NCI-H524 (cell line): ENCODE measurements at regions not wholly inside any gene's neighbourhood (a gene's known extent, or its start where the extent isn't known, plus 50 kb on each side); places are given as distances from the start of the nearest gene placed in this dataset.

Experiments used
- DNase-seq, 2 experiments: peaks; one replicate each; lab custom pipeline; 2025; lab: John Stamatoyannopoulos, UW

GRCh38 chr5:33153372-33153771 lies 287.4 kb upstream of the TARS1 start:
- DNase-seq: no peak

GRCh38 chr5:33153831-33154230 lies 286.9 kb upstream of the TARS1 start:
- no peak for DNase-seq

GRCh38 chr5:33160871-33161270 lies 279.9 kb upstream of the TARS1 start:
- DNase-seq: no peak

GRCh38 chr5:33161421-33161820 lies 279.3 kb upstream of the TARS1 start:
- DNase-seq: no peak

- no peak for DNase-seq
Measured at GRCh38 chr5:33162057-33162456, 278.7 kb upstream of the TARS1 start.

- no peak for DNase-seq
Measured at GRCh38 chr5:33166522-33166921, 274.2 kb upstream of the TARS1 start.

- no peak for DNase-seq
Measured at GRCh38 chr5:33166948-33167347, 273.8 kb upstream of the TARS1 start.

GRCh38 chr5:33167541-33167940 lies 273.2 kb upstream of the TARS1 start:
- DNase-seq: no peak

- no peak for DNase-seq
Measured at GRCh38 chr5:33170411-33170810, 270.4 kb upstream of the TARS1 start.

- DNase-seq: no peak
Measured at GRCh38 chr5:33174383-33174782, 266.4 kb upstream of the TARS1 start.

- DNase-seq: no peak
Measured at GRCh38 chr5:33179301-33179700, 261.5 kb upstream of the TARS1 start.

GRCh38 chr5:33180900-33181299 lies 259.9 kb upstream of the TARS1 start:
- peak; percentile 3 to 43 for DNase-seq

GRCh38 chr5:33182986-33183385 lies 257.8 kb upstream of the TARS1 start:
- no peak for DNase-seq

GRCh38 chr5:33184367-33184766 lies 256.4 kb upstream of the TARS1 start:
- no peak for DNase-seq

GRCh38 chr5:33188089-33188488 lies 252.7 kb upstream of the TARS1 start:
- DNase-seq: no peak

- DNase-seq: no peak
Measured at GRCh38 chr5:33194914-33195313, 245.9 kb upstream of the TARS1 start.

- DNase-seq: no peak
Measured at GRCh38 chr5:33195431-33196165, 245.2 kb upstream of the TARS1 start.

GRCh38 chr5:33198836-33199235 lies 241.9 kb upstream of the TARS1 start:
- no peak for DNase-seq

GRCh38 chr5:33203931-33204330 lies 236.8 kb upstream of the TARS1 start:
- no peak for DNase-seq

- no peak for DNase-seq
Measured at GRCh38 chr5:33205079-33205478, 235.7 kb upstream of the TARS1 start.

GRCh38 chr5:33205727-33206410 lies 234.9 kb upstream of the TARS1 start:
- no peak for DNase-seq

- no peak for DNase-seq
Measured at GRCh38 chr5:33206962-33207506, 233.7 kb upstream of the TARS1 start.

GRCh38 chr5:33209252-33209651 lies 231.5 kb upstream of the TARS1 start:
- DNase-seq: no peak
